ENCODE measurements at regions not wholly inside any gene's neighbourhood (a gene's known extent, or its start where the extent isn't known, plus 50 kb on each side); places are given as distances from the start of the nearest gene placed in this dataset.

- peaks cover 7% of the 10 kb centered on the region for H3K27me3 Mint-ChIP-seq (ENCODE audit: insufficient read depth, unreplicated experiment)
- no peak for TF ChIP-seq CTCF (IDR thresholded peaks at IDR 0.05; ENCODE audit: unreplicated experiment)
- H3K4me1 Mint-ChIP-seq (ENCODE audit: insufficient read depth, unreplicated experiment) = no peaks in the 10 kb centered on the region
- ChIA-PET CTCF (no interaction called here), POLR2A (no interaction called here)
- DNase-seq (ENCODE audit: unreplicated experiment) = no peak
- H3K27ac Mint-ChIP-seq (ENCODE audit: low read depth, unreplicated experiment) = no peak overlapping the region
- H3K4me3 Mint-ChIP-seq (ENCODE audit: unreplicated experiment) = no peak overlapping the region
- no TSS peak for BruUV-seq (replicated peaks)
- intact Hi-C loops (cut with micrococcal nuclease) = no loop called here
- H3K9me3 Mint-ChIP-seq (ENCODE audit: unreplicated experiment) = no peaks in the 10 kb centered on the region
- no peaks in the 10 kb centered on the region for H3K36me3 Mint-ChIP-seq (ENCODE audit: insufficient read depth, unreplicated experiment)
Observed at GRCh38 chr12:125357561-125357960, 292.3 kb downstream of the AACS start.

GRCh38 chr12:125360540-125360939 lies 295.3 kb downstream of the AACS start:
- POLR2A ChIA-PET = no interaction called here

GRCh38 chr12:125371033-125371432 lies 305.8 kb downstream of the AACS start:
- Mint-ChIP-seq H3K4me3 (ENCODE audit: unreplicated experiment) (no peak overlapping the region), H3K36me3 (ENCODE audit: insufficient read depth, unreplicated experiment) (no peaks in the 10 kb centered on the region), H3K9me3 (ENCODE audit: unreplicated experiment) (no peaks in the 10 kb centered on the region), H3K4me1 (ENCODE audit: insufficient read depth, unreplicated experiment) (no peaks in the 10 kb centered on the region), H3K27ac (ENCODE audit: low read depth, unreplicated experiment) (no peak overlapping the region), H3K27me3 (ENCODE audit: insufficient read depth, unreplicated experiment) (peaks cover 29% of the 10 kb centered on the region)
- intact Hi-C loops (cut with micrococcal nuclease) = no loop called here
- TF ChIP-seq CTCF (IDR thresholded peaks at IDR 0.05; ENCODE audit: unreplicated experiment) = no peak
- no TSS peak for BruUV-seq (replicated peaks)
- ChIA-PET CTCF (interaction anchor here (1.2 kb wide), 1 partner anchor 40 kb away, joined by 5 read pairs; no protein-coding TSS in a partner anchor), POLR2A (no interaction called here)
- DNase-seq (ENCODE audit: unreplicated experiment) = no peak

More at GRCh38 chr12:125360540-125360939, 295.3 kb downstream of the AACS start:
- no peak for DNase-seq (ENCODE audit: unreplicated experiment)
- Mint-ChIP-seq H3K27ac (ENCODE audit: low read depth, unreplicated experiment) (no peak overlapping the region), H3K4me3 (ENCODE audit: unreplicated experiment) (no peak overlapping the region), H3K36me3 (ENCODE audit: insufficient read depth, unreplicated experiment) (no peaks in the 10 kb centered on the region), H3K27me3 (ENCODE audit: insufficient read depth, unreplicated experiment) (peaks cover 10% of the 10 kb centered on the region), H3K4me1 (ENCODE audit: insufficient read depth, unreplicated experiment) (no peaks in the 10 kb centered on the region), H3K9me3 (ENCODE audit: unreplicated experiment) (no peaks in the 10 kb centered on the region)
- CTCF ChIA-PET = interaction anchor here (1.1 kb wide), 1 partner anchor 28 kb away, joined by 3 read pairs; no protein-coding TSS in a partner anchor
- TF ChIP-seq CTCF (IDR thresholded peaks at IDR 0.05; ENCODE audit: unreplicated experiment) = no peak
- BruUV-seq (replicated peaks) = no TSS peak
- intact Hi-C loops (cut with micrococcal nuclease) = no loop called here

- peaks cover 18% of the 10 kb centered on the region for H3K27me3 Mint-ChIP-seq (ENCODE audit: insufficient read depth, unreplicated experiment)
- H3K9me3 Mint-ChIP-seq (ENCODE audit: unreplicated experiment) = no peaks in the 10 kb centered on the region
- POLR2A ChIA-PET = interaction anchor here (0.6 kb wide), 1 partner anchor 654 kb away, joined by 3 read pairs; no protein-coding TSS in a partner anchor
- H3K36me3 Mint-ChIP-seq (ENCODE audit: insufficient read depth, unreplicated experiment) = no peaks in the 10 kb centered on the region
- intact Hi-C loops (cut with micrococcal nuclease) = no loop called here
- TF ChIP-seq CTCF (IDR thresholded peaks at IDR 0.05; ENCODE audit: unreplicated experiment) = no peak
- H3K4me1 Mint-ChIP-seq (ENCODE audit: insufficient read depth, unreplicated experiment) = no peaks in the 10 kb centered on the region
- no peak overlapping the region for H3K27ac Mint-ChIP-seq (ENCODE audit: low read depth, unreplicated experiment)
- BruUV-seq (replicated peaks) = no TSS peak
- DNase-seq (ENCODE audit: unreplicated experiment) = no peak
- H3K4me3 Mint-ChIP-seq (ENCODE audit: unreplicated experiment) = no peak overlapping the region
- CTCF ChIA-PET = interaction anchor here (1.3 kb wide), 1 partner anchor 31 kb away, joined by 4 read pairs; no protein-coding TSS in a partner anchor
Observed at GRCh38 chr12:125372085-125372484, 306.9 kb downstream of the AACS start.
